Ovary (tissue), 3 donors: ENCODE measurements at regions not wholly inside any gene's neighbourhood (a gene's known extent, or its start where the extent isn't known, plus 50 kb on each side); places are given as distances from the start of the nearest gene placed in this dataset.

Experiments
- EP300 ChIP-seq: sonication (generic); formaldehyde crosslinking; IDR thresholded peaks from one replicate; pipeline ENCODE4 v1.6.1; 2017; ENCODE audit warnings: antibody characterized with exemption
- POLR2A ChIP-seq: fragments of 450-650 bp; IDR thresholded peaks from one replicate; pipeline ENCODE4 v1.6.1; 2017; ENCODE audit warnings: antibody characterized with exemption, mild to moderate bottlenecking, moderate library complexity
- TF ChIP-seq, protein P1 (sequence below), 3 donors: fragments of 450-650 bp in 2 of 3; fragments of 200-600 bp in 1 of 3; IDR thresholded peaks; one replicate each; pipeline versions ENCODE4 v1.5.1 to v1.8.0; 2016 to 2022; ENCODE audit warnings: antibody characterized with exemption in 3 of 3, mild to moderate bottlenecking in 1 of 3
- donor health status: DM: no; HTN: no; CAD: no.

DNA sequence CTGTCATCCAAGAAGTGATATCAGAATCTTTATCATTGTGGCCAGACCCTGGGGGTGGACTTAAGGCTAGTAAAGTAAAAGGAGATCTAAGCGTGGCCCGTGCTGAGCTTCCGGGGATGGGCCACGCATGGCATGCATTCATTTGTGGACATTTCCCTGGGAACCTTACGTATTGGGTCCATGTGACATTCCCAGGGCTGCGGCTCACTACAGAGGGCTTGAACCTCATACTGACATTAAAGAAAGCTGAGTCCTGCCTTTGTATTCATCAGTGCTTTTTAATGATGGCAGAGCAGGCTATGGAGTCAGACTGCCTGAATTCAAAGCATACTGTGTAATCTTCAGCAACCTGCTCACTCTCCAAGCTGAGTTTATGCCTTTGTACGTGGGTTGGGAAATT, 152.2 kb upstream of the AFDN start:
- TF ChIP-seq, protein P1, sequence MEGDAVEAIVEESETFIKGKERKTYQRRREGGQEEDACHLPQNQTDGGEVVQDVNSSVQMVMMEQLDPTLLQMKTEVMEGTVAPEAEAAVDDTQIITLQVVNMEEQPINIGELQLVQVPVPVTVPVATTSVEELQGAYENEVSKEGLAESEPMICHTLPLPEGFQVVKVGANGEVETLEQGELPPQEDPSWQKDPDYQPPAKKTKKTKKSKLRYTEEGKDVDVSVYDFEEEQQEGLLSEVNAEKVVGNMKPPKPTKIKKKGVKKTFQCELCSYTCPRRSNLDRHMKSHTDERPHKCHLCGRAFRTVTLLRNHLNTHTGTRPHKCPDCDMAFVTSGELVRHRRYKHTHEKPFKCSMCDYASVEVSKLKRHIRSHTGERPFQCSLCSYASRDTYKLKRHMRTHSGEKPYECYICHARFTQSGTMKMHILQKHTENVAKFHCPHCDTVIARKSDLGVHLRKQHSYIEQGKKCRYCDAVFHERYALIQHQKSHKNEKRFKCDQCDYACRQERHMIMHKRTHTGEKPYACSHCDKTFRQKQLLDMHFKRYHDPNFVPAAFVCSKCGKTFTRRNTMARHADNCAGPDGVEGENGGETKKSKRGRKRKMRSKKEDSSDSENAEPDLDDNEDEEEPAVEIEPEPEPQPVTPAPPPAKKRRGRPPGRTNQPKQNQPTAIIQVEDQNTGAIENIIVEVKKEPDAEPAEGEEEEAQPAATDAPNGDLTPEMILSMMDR (IDR thresholded peaks at IDR 0.05): no peak
- TF ChIP-seq POLR2A (no peak), EP300 (no peak)
